ENCODE measurements at regions not wholly inside any gene's neighbourhood (a gene's known extent, or its start where the extent isn't known, plus 50 kb on each side); places are given as distances from the start of the nearest gene placed in this dataset.

DNA sequence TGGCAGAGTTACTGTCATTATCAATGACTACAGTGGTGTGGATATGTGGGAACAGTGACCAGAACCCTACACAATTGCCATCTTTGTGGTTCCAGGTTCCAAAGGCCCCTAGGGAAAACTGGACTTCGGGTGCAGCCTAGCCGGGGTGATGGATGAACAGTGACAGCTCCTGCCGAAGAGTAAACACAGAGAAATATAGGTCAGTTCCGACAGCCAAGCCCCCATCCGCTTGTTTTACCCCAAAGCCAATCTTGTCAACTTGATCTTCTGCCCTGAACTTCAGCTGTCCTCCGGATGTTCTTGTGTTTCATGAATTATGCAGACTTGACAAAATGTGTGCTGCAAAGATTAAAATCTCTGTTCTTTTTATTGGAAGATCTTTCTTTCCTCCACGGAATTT is 200.4 kb upstream of the SRRM4 start:
- Histone ChIP-seq H3K79me2 (ENCODE audit: insufficient read depth, low read length) (no peaks in the 10 kb centered on the region), H3K9me2 (ENCODE audit: insufficient read depth) (no peaks in the 10 kb centered on the region)

More for the DNA sequence above, 200.4 kb upstream of the SRRM4 start:
- DNase-seq (ENCODE audit: low read depth, low spot score) (no peak), ATAC-seq (no peak)
- intact Hi-C loops (cut with micrococcal nuclease) = no loop called here
- CTCF ChIA-PET = no interaction called here
- Histone ChIP-seq H3K4me2 (ENCODE audit: low read length) (no peak overlapping the region), H3K4me3 (replicated peaks in 1 of 2; ENCODE audit: low read depth in 1 of 2, low read length in 2 of 2) (no peak overlapping the region), H3K4me1 (ENCODE audit: control insufficient read depth in 1 of 2, insufficient read depth in 2 of 2, low read length in 2 of 2) (no peaks in the 10 kb centered on the region), H3K27ac (ENCODE audit: low read depth, low read length) (no peak overlapping the region), H2AFZ (ENCODE audit: low read depth, low read length, poor library complexity, severe bottlenecking) (no peak overlapping the region), H3K36me3 (ENCODE audit: control insufficient read depth in 1 of 2, insufficient read depth in 2 of 2, low read length in 2 of 2) (no peaks in the 10 kb centered on the region), H3K9me3 (ENCODE audit: control insufficient read depth in 1 of 2, insufficient read depth in 1 of 2, low read depth in 1 of 2, low read length in 2 of 2) (no peaks in the 10 kb centered on the region), H3K9ac (ENCODE audit: low read length) (no peak overlapping the region), H4K20me1 (ENCODE audit: insufficient read depth) (no peaks in the 10 kb centered on the region), H3K27me3 (ENCODE audit: insufficient read depth, low read length) (no peaks in the 10 kb centered on the region)
- TF ChIP-seq SRF (IDR thresholded peaks at IDR 0.05; ENCODE audit: low read depth) = no peak
- TF ChIP-seq CEBPB (IDR thresholded peaks at IDR 0.05; ENCODE audit: low read depth) = no peak
- TF ChIP-seq POLR2A (IDR thresholded peaks at IDR 0.05; ENCODE audit: borderline replicate concordance, extremely low read depth, insufficient read depth, insufficient read length) = no peak
- TF ChIP-seq RAD21 (IDR thresholded peaks at IDR 0.05; ENCODE audit: low read depth) = no peak
- TF ChIP-seq CBX3 (IDR thresholded peaks at IDR 0.05; ENCODE audit: low read depth) = no peak
- no peak for TF ChIP-seq JUND (IDR thresholded peaks at IDR 0.05)
- TF ChIP-seq, protein P1, sequence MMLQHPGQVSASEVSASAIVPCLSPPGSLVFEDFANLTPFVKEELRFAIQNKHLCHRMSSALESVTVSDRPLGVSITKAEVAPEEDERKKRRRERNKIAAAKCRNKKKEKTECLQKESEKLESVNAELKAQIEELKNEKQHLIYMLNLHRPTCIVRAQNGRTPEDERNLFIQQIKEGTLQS (IDR thresholded peaks at IDR 0.05) = no peak
- no peak for TF ChIP-seq REST (IDR thresholded peaks at IDR 0.05; ENCODE audit: low read depth)
- POLR2A ChIA-PET = no interaction called here
- no TSS peak for BruUV-seq (replicated peaks)
- RAD21 ChIA-PET (ENCODE audit: low non-redundant PET in 1 of 2, low total read pairs in 2 of 2, uncharacterized antibody in 2 of 2, unreplicated experiment in 2 of 2) = no interaction called here

Measured in HCT116 (cell line).